H1 (cell line): ENCODE measurements at regions not wholly inside any gene's neighbourhood (a gene's known extent, or its start where the extent isn't known, plus 50 kb on each side); places are given as distances from the start of the nearest gene placed in this dataset.

Source experiments
- CBX5 ChIP-seq: fragments of 300-800, 300-1000 bp; sonication (generic); IDR thresholded peaks from 2 replicates; pipeline ENCODE4 v1.7.1; 2016; ENCODE audit warnings: antibody characterized with exemption, low read length, low read depth
- MAX ChIP-seq: IDR thresholded peaks from 2 replicates; pipeline ENCODE4 v1.6.1; 2012; ENCODE audit warnings: inconsistent platforms
- POLR2AphosphoS5 ChIP-seq: IDR thresholded peaks from 2 replicates; pipeline ENCODE4 v1.6.1; 2011; ENCODE audit warnings: low read depth, low read length
- SP1 ChIP-seq: IDR thresholded peaks from 2 replicates; pipeline ENCODE4 v1.6.1; 2011; ENCODE audit warnings: low read depth, low read length
- SRF ChIP-seq: IDR thresholded peaks from 2 replicates; pipeline ENCODE4 v1.6.1; 2011; ENCODE audit warnings: mild to moderate bottlenecking, low read depth, low read length, moderate library complexity
- ZNF274 ChIP-seq: IDR thresholded peaks from 2 replicates; pipeline ENCODE4 v1.7.0; 2012; ENCODE audit warnings: low read length, borderline replicate concordance; ENCODE audit errors: extremely low read depth
- TF ChIP-seq, protein P1 (sequence below), 3 experiments: IDR thresholded peaks; 1 replicate in 2 of 3; 2 replicates in 1 of 3; pipeline versions ENCODE4 v1.5.1 to v1.6.1; 2011; ENCODE audit warnings: low read length in 3 of 3, mild to moderate bottlenecking in 3 of 3, inconsistent platforms in 2 of 3, low read depth in 1 of 3, moderate library complexity in 1 of 3; ENCODE audit not compliant: insufficient read depth in 1 of 3; ENCODE audit errors: control extremely low read depth in 1 of 3

DNA sequence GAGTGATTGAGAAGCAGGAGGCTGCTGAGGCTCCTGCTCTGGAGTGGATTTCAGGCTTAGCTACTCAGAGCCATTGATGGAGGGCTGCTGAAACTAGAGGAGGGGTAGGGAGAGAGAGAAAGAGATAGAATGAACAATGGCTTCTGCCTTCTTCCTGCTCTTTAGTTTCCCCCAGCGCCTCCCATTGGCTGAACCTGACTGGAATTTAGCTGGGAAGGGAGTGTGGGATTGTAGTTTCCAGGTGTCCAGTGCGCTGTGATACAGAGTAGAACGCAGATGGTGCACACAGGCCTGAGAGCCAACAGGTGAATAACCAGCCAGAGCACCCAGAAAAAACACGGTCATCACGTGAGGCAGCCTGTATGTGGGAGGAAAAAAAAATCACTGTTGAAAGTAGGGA is 140.1 kb downstream of the IL20RB start:
- TF ChIP-seq ZNF274: no peak
- TF ChIP-seq SP1: no peak
- TF ChIP-seq, protein P1, sequence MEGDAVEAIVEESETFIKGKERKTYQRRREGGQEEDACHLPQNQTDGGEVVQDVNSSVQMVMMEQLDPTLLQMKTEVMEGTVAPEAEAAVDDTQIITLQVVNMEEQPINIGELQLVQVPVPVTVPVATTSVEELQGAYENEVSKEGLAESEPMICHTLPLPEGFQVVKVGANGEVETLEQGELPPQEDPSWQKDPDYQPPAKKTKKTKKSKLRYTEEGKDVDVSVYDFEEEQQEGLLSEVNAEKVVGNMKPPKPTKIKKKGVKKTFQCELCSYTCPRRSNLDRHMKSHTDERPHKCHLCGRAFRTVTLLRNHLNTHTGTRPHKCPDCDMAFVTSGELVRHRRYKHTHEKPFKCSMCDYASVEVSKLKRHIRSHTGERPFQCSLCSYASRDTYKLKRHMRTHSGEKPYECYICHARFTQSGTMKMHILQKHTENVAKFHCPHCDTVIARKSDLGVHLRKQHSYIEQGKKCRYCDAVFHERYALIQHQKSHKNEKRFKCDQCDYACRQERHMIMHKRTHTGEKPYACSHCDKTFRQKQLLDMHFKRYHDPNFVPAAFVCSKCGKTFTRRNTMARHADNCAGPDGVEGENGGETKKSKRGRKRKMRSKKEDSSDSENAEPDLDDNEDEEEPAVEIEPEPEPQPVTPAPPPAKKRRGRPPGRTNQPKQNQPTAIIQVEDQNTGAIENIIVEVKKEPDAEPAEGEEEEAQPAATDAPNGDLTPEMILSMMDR (IDR thresholded peaks at IDR 0.05; ENCODE audit: control extremely low read depth in 1 of 3, insufficient read depth in 1 of 3, low read depth in 1 of 3, low read length in 3 of 3): no peak
- TF ChIP-seq POLR2AphosphoS5: no peak
- TF ChIP-seq CBX5: no peak
- no peak for TF ChIP-seq SRF
- TF ChIP-seq MAX: no peak
